Loucy (cell line): ENCODE measurements at regions not wholly inside any gene's neighbourhood (a gene's known extent, or its start where the extent isn't known, plus 50 kb on each side); places are given as distances from the start of the nearest gene placed in this dataset.

ENCODE experiments used
- H2AFZ ChIP-seq: fragments of 200-600 bp; sonication (generic); 2 replicates; pipeline ENCODE4 v1.6.0; 2016; ENCODE audit warnings: antibody characterized with exemption, mild to moderate bottlenecking, low read length, moderate library complexity
- H3F3A ChIP-seq: fragments of 200-600 bp; 2 replicates; pipeline ENCODE4 v1.6.0; 2016; ENCODE audit warnings: antibody characterized with exemption, low read depth, mild to moderate bottlenecking
- H3K27me3 ChIP-seq: fragments of 200-600 bp; sonication (generic); 2 replicates; pipeline ENCODE4 v1.6.1; 2014; ENCODE audit warnings: low read length, mild to moderate bottlenecking; ENCODE audit not compliant: insufficient read depth, poor library complexity, severe bottlenecking
- H3K36me3 ChIP-seq: fragments of 200-600 bp; sonication (generic); 2 replicates; pipeline ENCODE4 v1.6.1; 2016; ENCODE audit warnings: low read length; ENCODE audit not compliant: insufficient read depth
- H3K4me1 ChIP-seq: fragments of 200-600 bp; sonication (generic); 2 replicates; pipeline ENCODE4 v1.5.1; 2014; ENCODE audit warnings: low read length, mild to moderate bottlenecking; ENCODE audit not compliant: insufficient read depth, poor library complexity, severe bottlenecking
- H3K4me2 ChIP-seq: fragments of 200-600 bp; sonication (generic); 2 replicates; pipeline ENCODE4 v1.6.0; 2014; ENCODE audit warnings: antibody characterized with exemption, low read length, low read depth, mild to moderate bottlenecking; ENCODE audit not compliant: poor library complexity, severe bottlenecking
- H3K4me3 ChIP-seq: fragments of 200-600 bp; sonication (generic); 2 replicates; pipeline ENCODE4 v1.5.1; 2014; ENCODE audit warnings: low read length, mild to moderate bottlenecking, mixed read lengths; ENCODE audit not compliant: poor library complexity, severe bottlenecking
- H3K79me2 ChIP-seq: fragments of 200-600 bp; sonication (generic); 2 replicates; pipeline ENCODE4 v1.6.1; 2014; ENCODE audit warnings: low read length; ENCODE audit not compliant: insufficient read depth
- H3K9ac ChIP-seq: fragments of 200-600 bp; sonication (generic); 2 replicates; pipeline ENCODE4 v1.6.0; 2014; ENCODE audit warnings: mild to moderate bottlenecking, low read depth, low read length, moderate library complexity; ENCODE audit not compliant: poor library complexity, severe bottlenecking
- H3K9me2 ChIP-seq: fragments of 200-600 bp; sonication (generic); replicated peaks from 2 replicates; pipeline ENCODE4 v1.6.1; 2016; ENCODE audit warnings: low read depth, low read length, mixed read lengths
- H3K9me3 ChIP-seq: fragments of 200-600 bp; sonication (generic); 2 replicates; pipeline ENCODE4 v1.6.1; 2014; ENCODE audit warnings: mild to moderate bottlenecking, antibody characterized with exemption, low read length, low read depth; ENCODE audit not compliant: insufficient read depth
- H4K20me1 ChIP-seq: fragments of 200-600 bp; sonication (generic); 2 replicates; pipeline ENCODE4 v1.6.0; 2014; ENCODE audit warnings: antibody characterized with exemption, low read length, mild to moderate bottlenecking; ENCODE audit not compliant: insufficient read depth, poor library complexity, severe bottlenecking
- CTCF ChIP-seq: fragments of 200-600 bp; sonication (generic); conservative IDR thresholded peaks from 2 replicates; pipeline ENCODE4 v1.5.1; 2014; ENCODE audit warnings: mild to moderate bottlenecking, antibody characterized with exemption, low read length
- EZH2phosphoT487 ChIP-seq: fragments of 200-600 bp; IDR thresholded peaks from 2 replicates; pipeline ENCODE4 v1.6.1; 2018; ENCODE audit warnings: antibody characterized with exemption, mild to moderate bottlenecking, moderate library complexity, borderline replicate concordance

- Histone ChIP-seq H3K27me3 (no peaks in the 10 kb centered on the region), H3K4me3 (no peak overlapping the region), H3F3A (no peaks in the 10 kb centered on the region), H3K9me2 (no peaks in the 10 kb centered on the region), H2AFZ (peak overlapping the region; percentile 78), H3K9me3 (no peaks in the 10 kb centered on the region), H3K79me2 (no peaks in the 10 kb centered on the region), H3K9ac (no peak overlapping the region), H3K4me2 (no peak overlapping the region), H3K4me1 (peaks cover 12% of the 10 kb centered on the region), H3K36me3 (no peaks in the 10 kb centered on the region), H4K20me1 (no peaks in the 10 kb centered on the region)
- TF ChIP-seq EZH2phosphoT487, result no peak
- no peak for TF ChIP-seq CTCF
Observed at GRCh38 chr10:89085153-89085552, 94.6 kb downstream of the FAS start.

GRCh38 chr10:89082086-89082485, 91.5 kb downstream of the FAS start:
- Histone ChIP-seq H3K27me3 (no peaks in the 10 kb centered on the region), H3K36me3 (no peaks in the 10 kb centered on the region), H3K9me3 (no peaks in the 10 kb centered on the region), H3F3A (no peaks in the 10 kb centered on the region), H3K4me3 (no peak overlapping the region), H3K4me1 (peaks cover 17% of the 10 kb centered on the region), H3K79me2 (no peaks in the 10 kb centered on the region), H3K9me2 (no peaks in the 10 kb centered on the region), H4K20me1 (no peaks in the 10 kb centered on the region), H3K4me2 (no peak overlapping the region), H3K9ac (no peak overlapping the region), H2AFZ (no peak overlapping the region)
- TF ChIP-seq CTCF (no peak), EZH2phosphoT487 (no peak)

- H3K36me3 ChIP-seq, result no peaks in the 10 kb centered on the region
- no peaks in the 10 kb centered on the region for H3K27me3 ChIP-seq
- H3K4me3 ChIP-seq, result no peak overlapping the region
- no peaks in the 10 kb centered on the region for H3K9me2 ChIP-seq
- no peaks in the 10 kb centered on the region for H3F3A ChIP-seq
- H3K9ac ChIP-seq, result no peak overlapping the region
- peaks cover 17% of the 10 kb centered on the region for H3K4me1 ChIP-seq
- no peak overlapping the region for H3K4me2 ChIP-seq
- no peaks in the 10 kb centered on the region for H3K9me3 ChIP-seq
- no peak for TF ChIP-seq EZH2phosphoT487
- no peak for TF ChIP-seq CTCF
- no peaks in the 10 kb centered on the region for H3K79me2 ChIP-seq
- no peaks in the 10 kb centered on the region for H4K20me1 ChIP-seq
- H2AFZ ChIP-seq, result peak overlapping the region; percentile 80
Observed at GRCh38 chr10:89080660-89081059, 90.1 kb downstream of the FAS start.
